ENCODE measurements at regions not wholly inside any gene's neighbourhood (a gene's known extent, or its start where the extent isn't known, plus 50 kb on each side); places are given as distances from the start of the nearest gene placed in this dataset.

- peaks cover 4 to 8% of the 10 kb centered on the region in 2 donors for H3K9me3 ChIP-seq
- H3K27ac ChIP-seq = peak overlapping the region in 1 of 2 donors; percentile 1
- H3K36me3 ChIP-seq = peaks cover 4% of the 10 kb centered on the region
- no peak for DNase-seq (ENCODE audit: low spot score in 2 of 2)
- TF ChIP-seq POLR2AphosphoS5 (IDR thresholded peaks at IDR 0.05) = no peak
- TF ChIP-seq POLR2A (IDR thresholded peaks at IDR 0.05) = no peak
- intact Hi-C loops (cut with DNase I; ENCODE audit: low total_unique reads) = no loop called here
- peaks cover 0 to 28% of the 10 kb centered on the region in 2 donors for H3K4me1 ChIP-seq
- no peak overlapping the region for H3K4me3 ChIP-seq
- H3K27me3 ChIP-seq = no peaks in the 10 kb centered on the region
Measured at GRCh38 chr7:131002600-131002999, 268.6 kb upstream of the KLF14 start.

- TF ChIP-seq CTCF (IDR thresholded peaks at IDR 0.05) (no peak), POLR2AphosphoS5 (IDR thresholded peaks at IDR 0.05) (no peak), POLR2A (IDR thresholded peaks at IDR 0.05) (no peak)
- H3K4me3 ChIP-seq = no peak overlapping the region
Measured at GRCh38 chr7:131003634-131004033, 269.6 kb upstream of the KLF14 start.

GRCh38 chr7:131004371-131004770 lies 270.4 kb upstream of the KLF14 start:
- peaks cover 4% of the 10 kb centered on the region for H3K36me3 ChIP-seq
- intact Hi-C loops (cut with DNase I; ENCODE audit: low total_unique reads) = no loop called here
- H3K4me1 ChIP-seq = peaks cover 0 to 19% of the 10 kb centered on the region in 2 donors
- DNase-seq (ENCODE audit: low spot score in 2 of 2) = no peak
- H3K9me3 ChIP-seq = peaks cover 4 to 8% of the 10 kb centered on the region in 2 donors
- H3K27ac ChIP-seq = peak overlapping the region in 1 of 2 donors; percentile 40
- TF ChIP-seq POLR2A (IDR thresholded peaks at IDR 0.05) (no peak), POLR2AphosphoS5 (IDR thresholded peaks at IDR 0.05) (no peak), CTCF (IDR thresholded peaks at IDR 0.05) (no peak)
- H3K27me3 ChIP-seq = no peaks in the 10 kb centered on the region
- H3K4me3 ChIP-seq = no peak overlapping the region

More at GRCh38 chr7:131003634-131004033, 269.6 kb upstream of the KLF14 start:
- H3K9me3 ChIP-seq = peaks cover 4 to 8% of the 10 kb centered on the region in 2 donors
- H3K27ac ChIP-seq = no peak overlapping the region
- peaks cover 0 to 26% of the 10 kb centered on the region in 2 donors for H3K4me1 ChIP-seq
- no peaks in the 10 kb centered on the region for H3K27me3 ChIP-seq
- H3K36me3 ChIP-seq = peaks cover 4% of the 10 kb centered on the region
- intact Hi-C loops (cut with DNase I; ENCODE audit: low total_unique reads) = no loop called here
- DNase-seq (ENCODE audit: low spot score in 2 of 2) = no peak

- Histone ChIP-seq H3K36me3 (no peaks in the 10 kb centered on the region), H3K27ac (peak overlapping the region; percentile 83 to 85), H3K9me3 (peaks cover 2 to 3% of the 10 kb centered on the region in 2 donors), H3K27me3 (no peaks in the 10 kb centered on the region), H3K4me1 (peaks cover 5 to 23% of the 10 kb centered on the region in 2 donors), H3K4me3 (no peak overlapping the region)
- TF ChIP-seq POLR2A (IDR thresholded peaks at IDR 0.05) (no peak), POLR2AphosphoS5 (IDR thresholded peaks at IDR 0.05) (peak in 2 of 3 donors; percentile 54 to 62), CTCF (IDR thresholded peaks at IDR 0.05) (peak; percentile 44 to 81 (median 48))
- intact Hi-C loops (cut with DNase I; ENCODE audit: low total_unique reads) = no loop called here
- peak; percentile 67 to 68 for DNase-seq (ENCODE audit: low spot score in 2 of 2)
Measured at GRCh38 chr7:131007439-131008330, 273.7 kb upstream of the KLF14 start.

- peaks cover 11 to 37% of the 10 kb centered on the region in 2 donors for H3K4me1 ChIP-seq
- intact Hi-C loops (cut with DNase I; ENCODE audit: low total_unique reads) = no loop called here
Measured at GRCh38 chr7:131008840-131009711, 275.1 kb upstream of the KLF14 start.

More at GRCh38 chr7:131008840-131009711, 275.1 kb upstream of the KLF14 start:
- TF ChIP-seq CTCF (IDR thresholded peaks at IDR 0.05) (no peak), POLR2A (IDR thresholded peaks at IDR 0.05) (no peak), POLR2AphosphoS5 (IDR thresholded peaks at IDR 0.05) (no peak)
- H3K27me3 ChIP-seq = no peaks in the 10 kb centered on the region
- peak overlapping the region; percentile 56 to 83 for H3K27ac ChIP-seq
- DNase-seq (ENCODE audit: low spot score in 2 of 2) = no peak
- H3K4me3 ChIP-seq = no peak overlapping the region
- H3K9me3 ChIP-seq = no peaks in the 10 kb centered on the region
- H3K36me3 ChIP-seq = no peaks in the 10 kb centered on the region
